HG02981 (cell line): ENCODE measurements at regions not wholly inside any gene's neighbourhood (a gene's known extent, or its start where the extent isn't known, plus 50 kb on each side); places are given as distances from the start of the nearest gene placed in this dataset.
"Not testable (repeated sequence)": the region's sequence is repeated elsewhere in the genome, so short reads cannot be mapped to it uniquely, and the experiment has no call there.

Experiments
- ATAC-seq: cut with Tn5 transposase; IDR thresholded peaks from one replicate; pipeline ENCODE4 v1.9.1; 2021; ENCODE audit warnings: mild to moderate bottlenecking, moderate library complexity; ENCODE audit not compliant: unreplicated experiment

DNA sequence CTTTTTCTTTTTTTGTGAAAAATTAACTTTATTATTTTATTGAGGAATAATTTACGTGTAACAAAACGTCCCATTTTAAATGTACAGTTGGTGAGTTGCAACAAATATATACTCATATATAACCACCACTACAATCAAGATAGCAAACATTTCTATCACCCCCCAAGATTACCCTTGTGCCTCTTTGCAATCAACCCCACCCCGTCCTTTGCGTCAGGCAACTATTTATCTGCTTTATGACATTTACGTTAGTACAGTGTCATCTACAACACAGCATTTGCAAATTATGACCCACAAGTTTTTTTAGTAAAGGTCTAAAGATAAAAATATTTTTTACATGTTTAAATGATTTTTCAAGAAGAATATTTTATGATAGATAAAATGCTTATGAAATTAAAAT is 485.6 kb upstream of the SOX9 start:
- ATAC-seq, result no peak

DNA sequence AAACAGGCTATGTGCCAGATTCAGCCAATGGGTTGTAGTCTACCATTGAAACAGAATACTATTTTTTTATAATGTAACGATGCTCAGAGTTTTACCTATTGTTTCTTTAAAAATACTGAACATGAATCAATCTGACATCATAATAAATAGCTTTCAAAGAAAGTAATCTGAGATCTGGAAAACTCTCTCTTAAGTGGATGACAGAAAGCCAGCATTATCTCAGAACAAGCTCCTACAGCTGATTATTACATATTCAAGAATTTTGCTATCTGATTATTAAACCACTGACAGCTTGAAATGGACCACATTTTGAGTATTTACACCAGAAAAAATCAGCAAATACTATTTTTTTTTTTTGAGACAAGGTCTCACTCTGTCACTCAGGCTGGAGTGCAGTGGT is 484.2 kb upstream of the SOX9 start:
- no peak for ATAC-seq

DNA sequence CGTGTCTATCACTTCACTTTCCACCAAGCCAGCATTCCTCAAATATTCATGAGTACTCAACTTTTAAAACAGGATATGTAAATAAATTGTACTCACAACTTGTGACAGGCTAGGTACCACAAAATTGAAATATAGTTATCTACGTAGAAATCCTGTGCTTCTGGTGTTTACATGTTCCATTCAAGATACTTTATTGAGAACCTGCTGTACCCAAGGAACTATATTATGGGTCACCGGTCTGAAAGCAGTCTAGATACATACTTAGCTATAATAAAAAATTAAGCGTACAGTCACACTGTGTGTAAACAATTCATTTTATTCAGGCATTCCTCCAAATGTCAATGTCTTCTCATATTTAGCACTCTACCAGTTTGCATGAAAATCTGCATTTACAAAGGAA is 482.2 kb upstream of the SOX9 start:
- no peak for ATAC-seq

DNA sequence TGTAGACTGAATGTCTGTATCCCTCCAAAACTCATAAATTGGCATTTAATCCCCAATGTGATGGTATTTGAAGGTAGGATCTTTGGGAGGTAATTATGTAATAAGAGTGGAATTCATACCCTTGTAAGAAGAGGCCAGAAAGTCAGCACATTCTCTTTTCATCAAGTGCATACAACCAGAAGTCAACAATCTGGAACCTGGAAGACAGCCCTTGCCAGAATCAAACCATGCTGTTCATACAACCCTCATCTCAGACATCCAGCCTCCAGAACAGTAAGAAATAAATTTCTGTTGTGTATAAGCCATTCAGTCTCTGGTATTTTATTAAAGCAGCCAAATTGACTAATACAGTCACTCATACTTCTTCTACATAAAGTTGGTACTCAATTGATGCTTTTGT is 481.0 kb upstream of the SOX9 start:
- no peak for ATAC-seq

DNA sequence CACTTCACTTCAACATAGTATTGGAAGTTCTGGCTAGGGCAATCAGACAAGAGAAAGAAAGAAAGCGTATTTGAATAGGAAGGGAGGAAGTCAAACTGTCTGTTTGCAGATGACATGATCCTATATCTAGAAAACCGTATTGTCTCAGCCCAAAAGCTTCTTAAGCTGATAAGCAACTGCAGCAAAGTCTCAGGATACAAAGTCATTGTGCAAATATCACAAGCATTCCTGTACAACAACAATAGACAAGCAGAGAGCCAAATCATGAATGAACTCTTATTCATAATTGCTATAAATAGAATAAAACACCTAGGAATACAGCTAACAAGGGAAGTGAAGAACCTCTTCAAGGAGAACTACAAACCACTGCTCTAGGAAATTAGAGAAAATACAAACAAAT is 473.9 kb upstream of the SOX9 start:
- ATAC-seq, result not testable (repeated sequence)

DNA sequence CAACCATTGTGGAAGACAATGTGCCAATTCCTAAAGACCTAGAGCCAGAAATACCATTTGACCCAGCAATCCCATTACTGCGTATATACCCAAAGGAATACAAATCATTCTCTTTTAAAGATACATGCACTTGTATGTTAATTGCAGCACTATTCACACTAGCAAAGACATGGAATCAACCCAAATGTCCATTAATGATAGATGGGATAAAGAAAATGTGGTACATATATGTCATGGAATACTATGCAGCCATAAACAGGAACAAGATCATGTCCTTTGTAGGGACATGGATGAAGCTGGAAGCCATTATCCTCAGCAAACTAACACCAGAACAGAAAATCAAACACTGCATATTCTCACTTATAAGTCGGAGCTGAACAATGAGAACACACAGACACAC is 472.5 kb upstream of the SOX9 start:
- ATAC-seq, result not testable (repeated sequence)

DNA sequence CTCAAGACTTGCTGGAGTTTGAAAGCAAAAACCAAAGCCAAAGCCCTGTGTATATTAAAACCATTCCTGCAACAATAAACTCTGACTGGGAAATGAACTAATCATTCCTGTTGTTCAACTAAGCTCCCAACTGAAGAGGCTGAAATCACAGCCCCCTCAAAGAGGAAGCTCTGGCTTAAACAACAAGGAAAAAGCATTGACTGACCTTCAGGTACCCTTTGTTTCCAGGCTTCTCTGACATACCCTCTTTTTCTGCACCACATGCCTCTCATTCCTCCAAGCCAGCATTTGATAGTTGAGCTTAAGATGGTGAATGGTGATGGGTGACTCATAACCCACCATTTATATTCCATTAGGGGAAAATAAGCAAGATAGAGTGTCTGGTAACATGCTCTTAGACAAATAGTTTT is 470.9 kb upstream of the SOX9 start:
- ATAC-seq, result no peak

DNA sequence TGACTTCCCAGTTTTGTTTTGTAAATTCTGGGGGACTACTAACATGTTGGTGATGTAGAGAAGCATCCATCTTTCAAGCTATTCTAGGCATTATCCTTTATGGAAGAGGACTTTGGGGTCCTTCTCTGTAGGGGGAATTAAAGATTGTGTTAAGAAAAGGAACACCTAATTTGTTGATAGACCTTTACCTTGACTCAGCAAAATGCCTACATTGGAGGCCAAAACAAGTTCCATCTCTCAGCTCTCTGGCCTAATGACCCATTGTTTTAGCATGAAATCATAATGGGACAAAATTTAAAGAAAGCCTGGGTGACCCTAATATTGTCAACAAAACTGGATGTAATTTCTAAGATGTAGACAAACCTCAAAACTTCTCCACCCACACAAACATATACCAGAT is 465.3 kb upstream of the SOX9 start:
- no peak for ATAC-seq

DNA sequence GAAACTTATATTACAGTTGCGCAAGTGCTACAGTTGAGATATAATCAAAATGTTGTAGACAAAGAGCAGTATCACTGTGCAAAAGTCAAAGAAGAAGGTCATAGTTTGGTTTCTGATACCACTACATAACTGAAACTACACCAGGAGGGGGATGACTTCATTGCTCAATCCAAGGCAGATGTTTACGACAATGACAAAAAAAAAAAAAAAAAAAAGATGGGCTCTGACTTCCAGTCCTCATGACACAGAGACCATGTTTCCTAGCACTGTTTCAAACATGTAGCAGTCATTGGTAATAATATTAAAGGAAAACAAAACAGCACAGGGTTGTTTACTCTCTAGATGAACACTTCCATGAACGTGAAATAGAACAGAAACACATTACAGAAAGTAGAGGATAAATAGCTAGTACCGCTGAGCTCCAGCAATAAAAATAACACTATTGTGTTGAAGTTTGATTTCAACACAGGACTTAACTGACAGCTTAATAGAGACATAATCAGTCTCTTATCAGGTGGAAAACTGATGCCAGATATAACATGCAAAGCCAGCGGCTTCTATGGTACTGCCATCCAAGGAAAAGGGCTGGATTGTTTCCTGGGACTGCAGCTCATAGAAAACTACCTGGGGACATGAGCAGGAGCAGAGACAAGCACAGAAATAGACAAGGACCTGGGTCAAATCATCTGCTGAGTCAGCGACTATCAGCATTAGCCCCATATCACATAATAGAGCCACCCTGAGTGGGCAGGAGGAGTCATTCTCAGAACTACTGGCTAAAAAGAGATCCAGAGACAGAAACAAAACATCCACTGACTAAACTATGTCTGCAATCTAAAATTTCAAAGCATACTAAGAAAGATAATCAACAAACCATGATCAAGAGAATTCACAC is 463.6 kb upstream of the SOX9 start:
- no peak for ATAC-seq

DNA sequence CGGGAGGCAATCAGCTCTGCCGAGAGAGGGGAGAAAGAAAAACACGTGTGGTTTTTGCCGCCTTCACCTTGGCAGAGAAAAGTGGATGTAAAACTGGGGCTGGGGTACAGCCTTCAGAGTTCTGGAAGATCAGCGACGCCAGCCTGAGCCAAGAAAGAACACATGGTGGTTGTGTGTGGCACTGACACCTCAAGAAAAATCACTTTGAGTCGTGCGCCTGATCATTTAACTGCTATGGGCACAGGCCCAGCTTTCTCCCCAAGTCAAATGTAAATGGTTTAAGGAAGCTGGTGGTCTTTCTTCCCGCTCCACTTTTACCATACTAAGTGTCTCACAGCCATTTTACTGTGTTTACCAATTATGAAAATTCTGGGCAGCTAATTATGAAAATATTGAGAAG is 461.8 kb upstream of the SOX9 start:
- no peak for ATAC-seq

DNA sequence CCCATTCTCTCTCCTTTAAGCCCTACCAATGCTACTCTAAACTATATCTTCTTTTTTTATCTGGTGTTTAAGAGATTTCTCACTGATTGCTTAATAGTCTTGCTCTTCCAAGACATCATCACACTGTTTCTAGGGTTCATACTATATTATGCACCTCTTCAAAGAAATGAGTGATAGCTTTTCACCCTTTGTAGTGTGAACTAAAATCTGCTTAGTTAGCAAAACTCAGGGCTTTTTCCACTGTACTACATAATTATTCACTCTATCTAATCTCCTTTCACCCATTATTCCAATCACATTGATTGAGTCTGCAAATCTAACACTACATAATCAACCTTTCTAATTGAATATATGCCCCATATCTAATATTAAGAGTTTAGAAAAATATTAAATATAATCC is 456.0 kb upstream of the SOX9 start:
- ATAC-seq, result no peak

DNA sequence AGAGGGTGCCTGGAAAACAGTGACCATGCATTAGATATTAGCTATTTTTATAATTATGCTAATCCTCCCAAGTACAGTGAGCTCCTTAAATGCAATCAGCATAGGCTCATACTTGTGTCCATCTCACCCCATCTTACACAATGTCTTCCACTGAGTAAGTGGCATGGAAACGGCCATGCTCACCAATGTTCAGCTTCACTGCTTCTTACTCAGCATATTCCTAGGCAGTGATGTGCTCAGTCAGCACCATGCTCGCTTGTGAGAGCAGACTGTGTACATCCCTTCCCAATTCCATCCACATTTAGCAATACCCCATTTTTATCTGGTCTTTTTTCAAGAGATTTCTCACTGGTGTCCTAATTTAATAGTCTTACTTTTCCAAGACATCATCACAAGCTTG is 454.8 kb upstream of the SOX9 start:
- ATAC-seq, result no peak

DNA sequence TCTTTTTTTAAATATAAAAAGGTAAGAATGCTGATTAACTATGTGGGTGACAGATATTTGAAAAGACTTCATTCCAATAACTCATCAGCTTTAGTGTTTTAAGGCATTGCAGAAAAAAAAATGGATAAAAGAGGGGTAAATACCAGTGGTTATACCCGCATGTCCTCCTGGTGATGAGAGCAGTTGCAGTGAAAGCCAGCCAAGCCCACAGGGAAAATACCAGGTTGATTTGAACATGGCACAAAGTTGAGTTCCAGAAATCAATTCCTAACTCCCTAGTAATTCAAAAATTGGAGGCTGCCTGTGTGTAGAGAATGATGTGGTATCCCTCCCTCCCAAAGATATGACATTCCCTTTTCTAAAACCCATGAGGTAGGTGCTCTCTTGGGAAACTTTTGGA is 453.2 kb upstream of the SOX9 start:
- no peak for ATAC-seq

DNA sequence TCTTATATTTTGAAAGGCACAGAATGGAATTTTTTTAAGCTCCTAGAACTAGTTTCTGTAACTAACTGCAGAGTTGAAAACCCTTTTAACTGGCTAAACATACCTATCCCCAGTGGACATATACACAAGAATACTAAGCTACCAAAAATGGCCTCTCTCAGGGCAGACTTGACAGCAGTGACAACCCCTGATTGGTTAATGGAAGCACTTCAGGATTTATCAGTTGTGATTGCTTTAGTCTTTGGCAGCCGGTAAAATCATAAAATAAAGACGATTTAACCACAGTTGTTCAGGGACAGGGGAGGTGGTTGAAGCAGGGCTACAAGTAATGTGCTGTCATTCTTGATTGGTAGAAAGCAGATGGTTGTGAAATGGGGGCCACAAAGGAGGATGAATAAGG is 452.0 kb upstream of the SOX9 start:
- no peak for ATAC-seq

DNA sequence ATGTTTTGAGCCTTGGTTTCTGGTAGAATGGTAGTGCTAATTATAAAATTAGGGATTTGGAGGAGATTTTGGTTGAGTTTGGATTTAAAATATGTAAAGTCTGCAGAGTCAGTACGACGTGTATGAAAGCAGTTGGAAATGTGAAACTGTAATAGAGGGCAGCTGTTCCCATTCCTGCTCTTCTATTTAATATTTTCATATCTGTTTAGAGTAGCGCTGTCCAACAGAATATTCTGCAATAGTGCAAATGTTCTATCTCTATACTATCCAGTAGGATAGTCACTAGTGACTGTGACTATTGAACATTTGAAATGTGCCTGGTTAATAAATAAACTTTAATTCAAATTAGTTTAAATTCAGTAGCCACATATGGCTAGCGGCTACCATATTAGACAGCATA is 443.4 kb upstream of the SOX9 start:
- no peak for ATAC-seq

DNA sequence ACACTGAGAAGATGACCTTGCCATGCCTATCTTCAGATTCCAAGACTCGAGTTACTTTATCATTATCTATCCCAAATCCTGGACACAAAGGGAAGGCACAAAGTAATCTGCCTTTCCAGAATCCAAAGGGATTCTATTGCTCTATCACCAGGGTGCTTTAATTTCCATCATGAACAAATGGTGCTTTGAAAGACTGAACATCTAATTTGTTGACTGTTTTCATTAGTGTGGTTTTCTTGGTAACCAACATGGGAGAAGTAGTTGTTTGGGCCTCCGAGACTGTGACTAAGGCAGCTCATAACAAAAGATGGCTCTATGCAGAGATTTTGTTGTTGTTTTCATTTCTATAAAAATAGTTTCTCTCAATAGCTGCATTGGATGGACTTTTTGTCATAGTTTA is 441.0 kb upstream of the SOX9 start:
- no peak for ATAC-seq

DNA sequence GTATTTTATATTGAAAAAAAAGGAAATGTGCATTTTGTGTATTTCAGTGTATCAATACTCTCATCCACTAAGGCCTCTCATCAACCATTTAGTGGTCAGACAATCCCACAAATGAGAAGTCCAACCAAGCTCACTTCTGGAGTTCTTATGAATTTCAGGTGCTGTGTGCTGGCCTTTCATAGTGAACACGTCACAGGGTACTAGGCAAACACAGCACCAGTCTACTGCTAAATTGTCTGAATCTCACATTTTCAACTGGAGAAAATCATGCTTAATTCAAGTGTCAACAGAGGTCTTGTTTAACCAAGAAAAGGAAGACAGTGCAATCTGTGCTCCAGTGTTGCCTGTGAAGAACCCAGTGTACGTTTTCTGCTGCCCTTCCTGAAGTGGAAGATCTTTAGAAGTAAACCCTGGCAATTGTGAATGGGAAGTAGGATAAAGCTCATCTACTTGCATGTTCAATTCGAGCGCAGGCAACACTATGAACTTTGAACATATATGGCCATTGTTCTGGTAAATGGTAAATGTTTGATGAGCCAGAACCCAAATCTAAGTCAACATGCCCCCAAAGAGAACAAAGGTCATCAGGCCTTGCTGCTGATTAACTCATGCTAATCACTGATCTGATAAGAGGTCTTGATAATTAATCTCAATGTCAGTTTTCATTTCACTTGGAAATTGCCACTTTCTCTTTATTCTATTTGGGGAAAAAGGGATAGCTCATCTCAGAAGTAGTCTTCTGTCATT is 439.2 kb upstream of the SOX9 start:
- ATAC-seq, result no peak

DNA sequence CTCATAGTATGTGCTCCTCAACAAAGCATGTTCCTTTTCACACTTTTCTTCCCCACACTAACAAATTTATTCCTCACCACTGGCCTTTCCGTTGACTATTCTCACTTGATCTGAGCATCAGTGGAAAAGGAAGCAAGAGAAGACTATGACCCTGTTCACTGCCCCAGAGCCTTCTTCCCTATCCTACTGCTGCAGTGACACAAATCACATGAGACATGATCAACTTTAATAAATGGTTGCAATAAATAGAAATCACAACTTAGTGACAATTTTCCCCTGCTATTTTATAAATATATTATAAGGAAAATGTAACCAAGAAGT is 438.7 kb upstream of the SOX9 start:
- no peak for ATAC-seq

DNA sequence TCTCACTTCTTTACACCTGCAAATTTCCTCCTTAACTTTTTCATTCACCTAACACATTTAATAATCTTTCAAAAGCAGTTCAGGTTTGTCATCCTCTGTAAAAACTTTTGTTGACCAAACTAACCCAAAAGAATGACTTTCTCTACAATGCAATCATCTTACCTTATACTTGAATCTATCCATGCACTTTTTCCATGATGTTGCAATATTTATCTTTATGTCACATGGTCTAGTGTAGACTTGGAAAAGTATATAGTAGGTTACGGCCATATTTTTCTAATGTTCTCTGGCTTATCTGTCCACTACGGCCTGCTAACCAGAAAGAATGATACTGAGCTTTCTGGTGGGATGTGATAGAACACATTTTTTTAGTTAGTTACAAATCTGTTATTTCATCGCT is 431.0 kb upstream of the SOX9 start:
- no peak for ATAC-seq

DNA sequence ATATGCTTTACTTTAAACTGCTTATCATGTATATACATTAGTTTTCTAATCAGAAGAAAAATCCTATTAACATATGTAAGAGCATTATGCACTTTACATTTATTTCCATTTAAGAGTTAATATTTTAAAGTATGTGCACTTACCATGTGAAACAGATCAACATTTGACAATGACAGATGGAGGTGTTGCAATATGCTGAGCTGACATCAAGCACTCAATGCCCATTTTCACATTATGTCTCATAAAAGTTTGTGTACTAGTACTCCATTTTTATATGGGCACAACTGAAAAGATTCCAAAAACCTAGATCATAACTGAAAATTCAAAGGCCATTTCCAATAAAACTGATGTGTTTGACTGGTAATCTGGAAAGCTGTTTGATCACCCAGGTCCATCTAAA is 420.9 kb upstream of the SOX9 start:
- ATAC-seq, result no peak

DNA sequence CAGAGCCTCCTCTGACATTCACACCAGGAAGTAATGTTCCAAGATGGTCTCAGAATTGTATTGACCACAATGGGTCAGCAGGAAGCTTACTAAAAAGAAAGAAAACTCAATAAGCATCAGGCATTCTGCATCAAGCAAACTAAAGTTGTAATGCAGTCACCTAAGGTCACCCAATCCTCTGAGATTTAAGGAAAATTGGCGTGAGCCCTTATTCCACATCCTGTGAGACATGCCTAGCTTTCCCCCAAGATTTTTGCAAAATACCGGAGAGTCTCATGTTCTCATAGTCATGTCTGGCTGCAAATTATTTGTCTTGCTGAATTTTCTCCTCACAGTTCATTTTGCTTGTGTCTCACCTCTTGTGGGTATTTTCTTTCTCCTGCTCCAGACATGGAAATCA is 417.1 kb upstream of the SOX9 start:
- ATAC-seq, result no peak

DNA sequence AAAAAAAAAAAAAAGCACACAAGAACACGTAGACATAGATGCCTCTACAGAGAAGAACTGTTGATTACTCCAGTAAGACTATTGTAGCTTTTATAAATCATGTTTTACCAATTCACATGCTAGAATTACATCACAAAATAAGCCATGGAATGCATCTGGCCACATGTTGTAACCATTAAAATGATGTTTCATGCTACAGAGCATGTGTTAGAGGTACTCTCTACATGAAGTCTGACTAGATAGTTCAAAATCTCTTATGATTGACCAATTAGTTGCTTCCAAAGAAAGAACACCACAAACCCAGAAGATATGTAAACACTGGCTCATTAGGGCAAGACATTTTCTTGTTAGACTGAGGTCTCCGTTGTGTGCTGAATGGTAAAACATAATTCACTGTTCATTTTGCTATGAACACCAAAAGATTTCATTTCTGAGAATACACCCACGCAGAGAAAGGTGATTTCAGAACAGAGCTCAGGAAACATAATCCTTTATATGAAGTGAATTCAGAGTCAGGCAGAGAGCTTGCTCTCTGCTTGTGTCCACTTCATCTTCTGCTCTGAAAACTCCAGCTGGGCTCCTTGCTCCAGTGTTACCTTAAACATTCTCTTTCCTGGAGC is 411.4 kb upstream of the SOX9 start:
- ATAC-seq, result no peak
